Thoracic aorta (tissue), 2 donors: ENCODE measurements at regions not wholly inside any gene's neighbourhood (a gene's known extent, or its start where the extent isn't known, plus 50 kb on each side); places are given as distances from the start of the nearest gene placed in this dataset.
"Not testable (repeated sequence)": the region's sequence is repeated elsewhere in the genome, so short reads cannot be mapped to it uniquely, and the experiment has no call there.

Experiments used
- ATAC-seq: fragments of 150-250 bp; one replicate; pipeline ENCODE4 v1.8.0; 2017; ENCODE audit warnings: low read depth; ENCODE audit not compliant: insufficient number of reproducible peaks, low FRiP score
- DNase-seq: peaks from one replicate; pipeline ENCODE4 v3.0.0-alpha.2; 2020; ENCODE audit warnings: low spot score
- H3K27ac ChIP-seq, 2 donors: fragments of 200-600 bp; sonication (generic); 1 replicate in 1 of 2; 2 replicates in 1 of 2; pipeline ENCODE4 v1.5.1; 2016; ENCODE audit warnings: mild to moderate bottlenecking in 2 of 2, moderate library complexity in 2 of 2
- H3K27me3 ChIP-seq: fragments of 200-600 bp; sonication (generic); replicated peaks from 2 replicates; pipeline ENCODE4 v1.6.0; 2016; ENCODE audit warnings: mild to moderate bottlenecking; ENCODE audit not compliant: insufficient read depth
- H3K36me3 ChIP-seq: fragments of 200-600 bp; sonication (generic); one replicate; pipeline ENCODE4 v1.5.1; 2016
- H3K4me1 ChIP-seq, 2 donors: fragments of 200-600 bp; sonication (generic); 1 replicate in 1 of 2; 2 replicates in 1 of 2; pipeline versions ENCODE4 v1.5.1 to v1.6.0; 2016; ENCODE audit warnings: low read depth in 2 of 2, mild to moderate bottlenecking in 1 of 2; ENCODE audit not compliant: control insufficient read depth in 1 of 2
- H3K4me3 ChIP-seq: fragments of 200-600 bp; sonication (generic); 2 replicates; pipeline ENCODE4 v1.5.1; 2016; ENCODE audit warnings: mild to moderate bottlenecking
- H3K9me3 ChIP-seq: fragments of 200-600 bp; sonication (generic); 2 replicates; pipeline ENCODE4 v1.5.1; 2016
- CTCF ChIP-seq: fragments of 200-600 bp; sonication (generic); IDR thresholded peaks from one replicate; pipeline ENCODE4 v1.5.1; 2019; ENCODE audit warnings: antibody characterized with exemption

GRCh38 chr11:110850846-110851245 is 138.6 kb upstream of the ARHGAP20 start:
- Histone ChIP-seq H3K9me3 (no peaks in the 10 kb centered on the region), H3K36me3 (no peaks in the 10 kb centered on the region), H3K4me3 (no peak overlapping the region), H3K4me1 (no peaks in the 10 kb centered on the region), H3K27ac (no peak overlapping the region), H3K27me3 (no peaks in the 10 kb centered on the region)
- DNase-seq (no peak), ATAC-seq (no peak)
- no peak for TF ChIP-seq CTCF

- ATAC-seq, H3K4me1 ChIP-seq, H3K27ac ChIP-seq, H3K9me3 ChIP-seq, H3K4me3 ChIP-seq, H3K36me3 ChIP-seq, DNase-seq, H3K27me3 ChIP-seq: not testable (repeated sequence)
These were observed 130.8 kb upstream of the ARHGAP20 start for GRCh38 chr11:110843053-110843452.

- H3K27me3 ChIP-seq: no peaks in the 10 kb centered on the region
- H3K36me3 ChIP-seq: no peaks in the 10 kb centered on the region
- DNase-seq (no peak), ATAC-seq (no peak)
- TF ChIP-seq CTCF: no peak
- no peaks in the 10 kb centered on the region for H3K9me3 ChIP-seq
- H3K4me3 ChIP-seq: no peak overlapping the region
- H3K27ac ChIP-seq: no peak overlapping the region
- H3K4me1 ChIP-seq: no peaks in the 10 kb centered on the region
These were observed 126.6 kb upstream of the ARHGAP20 start for GRCh38 chr11:110838808-110839207.

- Histone ChIP-seq H3K27ac (no peak overlapping the region), H3K4me1 (no peaks in the 10 kb centered on the region), H3K27me3 (no peaks in the 10 kb centered on the region), H3K9me3 (no peaks in the 10 kb centered on the region), H3K4me3 (no peak overlapping the region), H3K36me3 (no peaks in the 10 kb centered on the region)
- ATAC-seq (no peak), DNase-seq (no peak)
- TF ChIP-seq CTCF: no peak
These were observed 125.4 kb upstream of the ARHGAP20 start for GRCh38 chr11:110837603-110838002.

GRCh38 chr11:110835106-110835505 is 122.9 kb upstream of the ARHGAP20 start:
- H3K36me3 ChIP-seq: no peaks in the 10 kb centered on the region
- TF ChIP-seq CTCF: no peak
- no peak overlapping the region for H3K4me3 ChIP-seq
- H3K9me3 ChIP-seq: no peaks in the 10 kb centered on the region
- no peak for ATAC-seq
- no peaks in the 10 kb centered on the region for H3K4me1 ChIP-seq
- H3K27ac ChIP-seq: no peak overlapping the region
- H3K27me3 ChIP-seq: no peaks in the 10 kb centered on the region
- no peak for DNase-seq

GRCh38 chr11:110833033-110833484 is 120.8 kb upstream of the ARHGAP20 start:
- Histone ChIP-seq H3K36me3 (no peaks in the 10 kb centered on the region), H3K27ac (no peak overlapping the region), H3K4me3 (no peak overlapping the region), H3K9me3 (no peaks in the 10 kb centered on the region), H3K4me1 (no peaks in the 10 kb centered on the region), H3K27me3 (no peaks in the 10 kb centered on the region)
- no peak for TF ChIP-seq CTCF
- no peak for DNase-seq
- ATAC-seq: no peak
